ENCODE measurements at regions not wholly inside any gene's neighbourhood (a gene's known extent, or its start where the extent isn't known, plus 50 kb on each side); places are given as distances from the start of the nearest gene placed in this dataset.

GRCh38 chr15:96264801-96265515, 65.5 kb upstream of the NR2F2 start:
- DNase-seq (ENCODE audit: low read depth) = peak; percentile 62

- no peak for DNase-seq (ENCODE audit: low read depth)
Observed at GRCh38 chr15:96266456-96266855, 64.0 kb upstream of the NR2F2 start.

- DNase-seq (ENCODE audit: low read depth) = no peak
Observed at GRCh38 chr15:96267463-96267862, 63.0 kb upstream of the NR2F2 start.

- no peak for DNase-seq (ENCODE audit: low read depth)
Observed at GRCh38 chr15:96268442-96269204, 61.9 kb upstream of the NR2F2 start.

- DNase-seq (ENCODE audit: low read depth) = no peak
Observed at GRCh38 chr15:96270581-96271172, 59.8 kb upstream of the NR2F2 start.

GRCh38 chr15:96272427-96272826, 58.1 kb upstream of the NR2F2 start:
- no peak for DNase-seq (ENCODE audit: low read depth)

GRCh38 chr15:96273317-96274086, 57.0 kb upstream of the NR2F2 start:
- peak; percentile 75 for DNase-seq (ENCODE audit: low read depth)

- no peak for DNase-seq (ENCODE audit: low read depth)
Observed at GRCh38 chr15:96274087-96274440, 56.4 kb upstream of the NR2F2 start.

- peak; percentile 30 for DNase-seq (ENCODE audit: low read depth)
Observed at GRCh38 chr15:96274698-96275097, 55.8 kb upstream of the NR2F2 start.

- no peak for DNase-seq (ENCODE audit: low read depth)
Observed at GRCh38 chr15:96276438-96277210, 53.9 kb upstream of the NR2F2 start.

Data from myocyte (in vitro differentiated cells).